ENCODE measurements at regions not wholly inside any gene's neighbourhood (a gene's known extent, or its start where the extent isn't known, plus 50 kb on each side); places are given as distances from the start of the nearest gene placed in this dataset.

DNA sequence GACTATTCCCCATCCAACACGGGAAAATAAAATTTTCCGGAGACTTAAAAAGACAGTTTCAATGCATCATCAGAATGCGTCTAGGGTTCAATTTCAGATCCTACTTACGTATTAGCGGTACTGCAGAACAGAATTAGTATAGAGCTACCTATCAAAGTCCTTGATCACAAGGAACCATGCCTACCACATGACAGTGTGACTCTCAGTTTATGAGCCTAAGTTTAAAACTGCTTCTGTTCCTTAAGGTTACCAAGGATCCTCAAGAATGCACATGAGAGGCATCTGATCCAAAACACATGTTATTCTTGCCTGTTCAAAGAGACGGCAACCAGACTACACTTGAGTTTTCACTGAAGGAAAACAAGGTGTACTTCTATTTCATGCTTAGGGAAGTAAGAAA lies 369.7 kb downstream of the EPHA4 start:
- DNase-seq (ENCODE audit: low read depth, low spot score) = no peak

DNA sequence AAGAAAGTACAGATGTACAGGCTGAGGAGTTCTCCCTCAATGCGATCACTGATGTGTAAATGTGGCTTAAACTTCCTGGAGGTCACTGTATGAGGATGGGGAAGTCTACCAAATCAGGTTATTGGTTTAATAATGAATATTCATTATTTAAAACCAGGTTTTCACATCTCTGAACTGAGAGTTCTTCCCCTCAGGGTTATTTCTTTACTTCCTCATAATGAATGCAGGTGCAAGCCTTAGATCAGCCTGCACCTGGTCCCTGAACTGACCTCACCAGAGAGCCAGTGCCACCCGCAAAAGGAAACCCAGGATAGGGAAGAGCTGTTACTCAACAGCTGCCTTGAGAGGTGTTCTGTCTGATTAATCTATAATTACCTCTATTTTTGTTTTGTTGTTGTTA lies 369.0 kb downstream of the EPHA4 start:
- DNase-seq (ENCODE audit: low read depth, low spot score) = no peak

DNA sequence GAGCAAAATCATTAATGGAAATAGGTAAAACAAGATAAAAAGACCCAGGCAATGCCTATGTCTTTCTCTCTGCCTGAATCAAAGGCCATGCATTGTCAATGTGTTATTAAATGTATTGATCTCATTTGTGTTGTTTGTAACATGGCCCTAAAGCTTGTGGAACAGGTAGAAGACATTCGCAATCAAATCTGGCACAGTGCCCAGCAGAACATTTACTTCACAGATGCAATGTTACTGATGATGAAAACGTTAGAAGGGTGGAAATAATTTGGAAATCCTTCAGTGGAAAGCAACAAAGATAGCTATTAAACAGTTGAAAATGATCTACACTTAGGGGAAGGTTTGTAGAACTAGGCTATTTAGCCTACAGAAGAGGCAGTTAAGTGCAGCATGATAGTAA lies 368.2 kb downstream of the EPHA4 start:
- no peak for DNase-seq (ENCODE audit: low read depth, low spot score)

GRCh38 chr2:221204699-221205098 lies 367.4 kb downstream of the EPHA4 start:
- DNase-seq (ENCODE audit: low read depth, low spot score) = no peak

- no peak for DNase-seq (ENCODE audit: low read depth, low spot score)
Observed at GRCh38 chr2:221205103-221205673, 366.9 kb downstream of the EPHA4 start.

DNA sequence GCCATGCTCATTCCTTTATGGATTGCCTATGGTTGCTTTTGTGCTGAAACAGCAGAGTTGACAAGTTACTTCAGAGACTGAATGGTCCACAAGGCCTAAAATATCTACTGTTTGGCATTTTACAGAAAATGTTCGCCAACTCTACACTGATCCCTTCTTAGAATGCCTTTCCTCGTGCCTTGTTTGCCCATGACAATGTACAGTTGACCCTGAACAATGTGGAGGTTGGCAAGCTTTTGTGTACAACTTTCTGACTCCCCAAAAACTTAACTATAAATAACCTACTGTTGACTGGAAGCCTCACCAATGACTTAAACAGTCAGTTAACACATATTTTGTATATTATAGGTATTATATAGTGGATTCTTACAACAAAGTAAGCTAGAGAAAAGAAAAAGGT lies 361.4 kb downstream of the EPHA4 start:
- DNase-seq (ENCODE audit: low read depth, low spot score) = no peak

- no peak for DNase-seq (ENCODE audit: low read depth, low spot score)
Observed at GRCh38 chr2:221211653-221212052, 360.5 kb downstream of the EPHA4 start.

DNA sequence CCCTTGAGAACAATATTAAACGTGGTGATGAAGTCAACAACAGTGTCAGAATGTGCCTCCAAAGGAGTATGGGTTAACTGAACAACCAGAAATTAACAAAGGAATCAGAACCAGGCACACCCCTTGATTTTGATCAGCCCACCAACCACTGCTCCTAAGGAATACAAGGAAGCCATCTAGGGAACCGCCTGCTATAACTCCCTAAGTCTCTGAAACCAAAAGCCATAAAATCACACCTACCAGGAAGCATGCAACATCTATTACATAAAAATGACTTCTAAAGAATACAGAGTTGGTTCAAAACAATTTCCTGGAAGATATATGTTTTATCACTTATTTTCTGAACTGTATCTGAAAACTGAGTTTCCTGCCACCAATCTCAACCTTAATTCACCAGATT lies 360.0 kb downstream of the EPHA4 start:
- DNase-seq (ENCODE audit: low read depth, low spot score) = no peak

DNA sequence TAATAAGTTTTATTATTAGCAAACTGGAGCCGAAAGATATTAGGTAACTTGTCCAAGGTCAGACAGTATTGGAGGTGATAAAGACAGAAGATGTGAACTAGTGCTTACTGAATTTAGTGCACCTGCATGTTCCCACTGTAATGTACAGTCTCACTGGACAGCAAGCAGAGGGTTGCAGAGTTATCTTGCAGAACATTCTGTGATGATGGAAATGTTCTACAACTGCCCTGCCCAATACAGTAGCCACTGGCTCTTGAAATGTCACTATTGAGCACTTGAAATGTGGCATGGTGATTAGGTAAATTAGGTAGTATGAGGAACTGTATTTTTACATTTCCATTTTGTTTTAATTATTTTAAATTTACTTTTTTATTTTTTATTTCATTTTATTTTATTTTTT lies 356.6 kb downstream of the EPHA4 start:
- no peak for DNase-seq (ENCODE audit: low read depth, low spot score)

GRCh38 chr2:221216636-221217035 lies 355.5 kb downstream of the EPHA4 start:
- no peak for DNase-seq (ENCODE audit: low read depth, low spot score)

GRCh38 chr2:221225752-221226151 lies 346.4 kb downstream of the EPHA4 start:
- no peak for DNase-seq (ENCODE audit: low read depth, low spot score)

DNA sequence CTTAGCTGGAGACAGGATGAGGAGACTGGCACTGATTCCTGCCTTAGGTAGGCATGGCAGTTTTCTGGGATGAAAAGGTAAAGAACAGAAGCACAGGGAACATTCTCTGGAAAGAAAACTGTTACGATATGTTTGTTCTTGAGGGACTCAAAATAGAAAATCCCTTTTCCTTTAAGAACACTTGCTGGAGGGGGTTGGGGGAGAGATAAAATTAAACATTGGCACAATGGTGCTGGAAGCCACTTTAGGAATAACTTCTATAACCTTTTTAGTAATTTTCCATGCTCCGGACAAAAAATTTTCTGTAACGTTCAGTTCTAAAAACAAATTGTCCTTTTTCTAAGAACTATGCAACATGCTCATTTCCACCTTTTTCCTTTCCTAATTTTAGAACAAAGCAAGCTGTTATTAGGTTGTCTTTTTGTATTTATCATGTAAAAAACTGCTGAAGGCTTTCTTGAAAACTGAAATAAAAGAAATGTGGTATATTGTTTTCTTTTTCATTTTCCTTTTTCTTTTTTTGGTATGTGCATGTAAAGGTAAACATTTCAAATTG lies 343.8 kb downstream of the EPHA4 start:
- DNase-seq (ENCODE audit: low read depth, low spot score) = no peak

- no peak for DNase-seq (ENCODE audit: low read depth, low spot score)
Observed at GRCh38 chr2:221229099-221229498, 343.0 kb downstream of the EPHA4 start.

- no peak for DNase-seq (ENCODE audit: low read depth, low spot score)
Observed at GRCh38 chr2:221231511-221231910, 340.6 kb downstream of the EPHA4 start.

DNA sequence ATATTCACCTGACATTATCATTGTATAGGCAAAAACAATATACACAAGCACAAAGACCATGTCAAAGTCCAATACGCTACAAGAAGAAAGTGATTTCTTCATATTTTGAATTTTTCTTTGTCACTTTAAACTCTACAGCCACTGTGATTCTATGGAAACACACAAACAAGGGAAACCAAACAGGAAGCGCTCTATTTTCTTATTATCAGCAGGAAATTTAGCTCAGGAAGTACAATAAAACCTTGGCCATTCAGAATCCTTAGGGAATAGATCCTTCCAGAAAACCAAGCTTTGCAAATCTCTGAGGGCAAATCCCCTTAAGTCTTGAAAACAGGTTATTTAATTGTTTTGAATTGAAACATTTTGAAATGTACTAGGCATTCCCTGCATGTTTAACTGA lies 336.2 kb downstream of the EPHA4 start:
- DNase-seq (ENCODE audit: low read depth, low spot score) = no peak

DNA sequence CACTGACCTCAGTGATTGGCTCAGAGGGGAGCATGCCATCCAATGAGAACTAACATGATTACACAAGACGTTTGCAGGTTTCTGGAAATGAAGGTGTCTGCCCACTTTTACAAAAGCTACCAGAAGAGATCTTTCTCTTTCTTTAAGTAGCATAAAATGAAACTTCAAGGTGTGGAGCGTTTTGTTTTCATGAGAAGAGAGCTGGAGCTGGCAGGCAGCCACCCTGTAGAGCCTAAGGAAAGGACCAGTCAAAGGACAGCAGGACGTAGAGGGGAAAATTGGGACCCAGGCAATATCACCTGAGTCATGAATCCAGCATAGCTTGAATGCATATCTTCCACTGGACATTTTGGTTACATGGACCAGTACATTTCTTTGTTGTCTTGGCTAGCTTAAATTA lies 331.0 kb downstream of the EPHA4 start:
- no peak for DNase-seq (ENCODE audit: low read depth, low spot score)

- no peak for DNase-seq (ENCODE audit: low read depth, low spot score)
Observed at GRCh38 chr2:221243771-221244170, 328.3 kb downstream of the EPHA4 start.

- DNase-seq (ENCODE audit: low read depth, low spot score) = no peak
Observed at GRCh38 chr2:221245045-221245444, 327.1 kb downstream of the EPHA4 start.

DNA sequence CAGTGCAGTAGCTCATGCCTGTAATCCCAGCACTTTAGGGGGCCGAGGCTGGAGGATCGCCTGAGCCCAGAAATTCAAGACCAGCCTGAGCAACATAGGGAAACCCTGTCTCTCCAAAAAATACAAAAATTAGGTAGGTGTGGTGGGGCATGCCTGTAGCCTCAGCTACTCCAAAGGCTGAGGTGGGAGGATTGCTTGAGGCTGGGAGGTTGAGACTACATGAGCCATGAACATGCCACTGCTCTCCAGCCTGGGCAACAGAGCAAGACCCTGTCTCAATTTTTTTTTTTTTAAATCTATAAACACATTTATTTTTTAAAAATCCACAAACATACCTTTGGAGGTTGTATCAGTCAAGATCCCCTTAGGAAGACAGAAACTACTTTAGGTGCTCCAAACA lies 326.3 kb downstream of the EPHA4 start:
- no peak for DNase-seq (ENCODE audit: low read depth, low spot score)

- DNase-seq (ENCODE audit: low read depth, low spot score) = no peak
Observed at GRCh38 chr2:221254299-221254698, 317.8 kb downstream of the EPHA4 start.

DNA sequence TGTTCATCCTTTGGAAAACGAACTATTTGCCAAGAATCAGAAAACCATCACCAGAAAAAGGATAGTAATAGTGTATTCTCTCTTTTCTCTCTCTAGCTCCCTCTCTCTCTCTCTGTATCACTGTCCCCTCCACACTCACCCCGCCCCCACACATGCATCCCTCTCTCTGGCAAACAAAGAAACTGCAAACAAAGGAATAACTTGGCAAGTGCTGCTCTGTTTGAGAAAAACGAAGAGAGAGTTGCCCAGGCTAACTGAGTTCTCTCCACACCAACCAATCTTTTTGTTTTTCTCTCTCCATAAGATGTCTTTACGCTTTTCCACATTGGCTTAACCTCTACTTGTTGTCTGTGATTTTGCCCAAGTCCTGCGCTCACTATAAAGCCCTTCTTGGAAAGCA lies 316.2 kb downstream of the EPHA4 start:
- DNase-seq (ENCODE audit: low read depth, low spot score) = no peak

DNA sequence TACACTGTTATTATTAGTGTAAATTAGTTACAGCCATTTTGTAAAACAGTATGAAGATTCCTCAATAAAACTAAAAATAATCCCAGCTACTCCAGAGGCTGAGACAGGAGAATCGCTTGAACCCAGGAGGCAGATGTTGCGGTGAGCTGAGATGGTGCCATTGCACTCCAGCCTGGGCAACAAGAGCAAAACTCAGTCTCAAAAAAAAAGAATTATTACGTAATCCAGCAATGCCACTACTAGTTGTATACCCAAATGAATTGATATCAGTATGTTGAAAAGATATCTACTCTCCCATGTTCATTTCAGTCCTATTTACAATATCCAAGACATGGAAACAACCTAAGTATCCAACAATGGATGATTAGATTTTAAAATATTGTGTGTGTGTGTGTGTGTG lies 313.6 kb downstream of the EPHA4 start:
- no peak for DNase-seq (ENCODE audit: low read depth, low spot score)

GRCh38 chr2:221262651-221263050 lies 309.5 kb downstream of the EPHA4 start:
- DNase-seq (ENCODE audit: low read depth, low spot score) = no peak

- DNase-seq (ENCODE audit: low read depth, low spot score) = no peak
Observed at GRCh38 chr2:221263573-221263972, 308.5 kb downstream of the EPHA4 start.
